Upper lobe of left lung (tissue), 6 donors: ENCODE measurements at regions not wholly inside any gene's neighbourhood (a gene's known extent, or its start where the extent isn't known, plus 50 kb on each side); places are given as distances from the start of the nearest gene placed in this dataset.
A peak's percentile ranks its signal among the peaks of the same experiment; 100 is the strongest.

ENCODE experiments used
- ATAC-seq, 2 donors: fragments of 200-7000 bp; cut with Tn5 transposase; one replicate each; pipeline ENCODE4 v1.9.1; 2022; ENCODE audit warnings: mild to moderate bottlenecking in 2 of 2, moderate library complexity in 2 of 2; ENCODE audit not compliant: low FRiP score in 2 of 2
- DNase-seq, 2 donors: peaks; one replicate each; pipeline ENCODE4 v3.0.0-alpha.2; 2019 to 2020
- H3K27ac ChIP-seq, 4 donors: fragments of 200-600 bp; sonication (generic); one replicate each; pipeline ENCODE4 v1.5.1; 2016 to 2019
- H3K27me3 ChIP-seq, 4 donors: fragments of 200-600 bp; sonication (generic); one replicate each; pipeline ENCODE4 v1.5.1; 2017 to 2019
- H3K36me3 ChIP-seq, 4 donors: fragments of 200-600 bp; sonication (generic); one replicate each; pipeline ENCODE4 v1.5.1; 2016 to 2019
- H3K4me1 ChIP-seq, 4 donors: fragments of 200-600 bp; sonication (generic); one replicate each; pipeline ENCODE4 v1.5.1; 2018 to 2019
- H3K4me3 ChIP-seq, 4 donors: fragments of 200-600 bp; sonication (generic); one replicate each; pipeline ENCODE4 v1.5.1; 2017 to 2019; ENCODE audit warnings: mild to moderate bottlenecking in 2 of 4, moderate library complexity in 1 of 4
- H3K9me3 ChIP-seq, 4 donors: fragments of 200-600 bp; sonication (generic); one replicate each; pipeline ENCODE4 v1.5.1; 2018 to 2019
- EP300 ChIP-seq, 4 donors: sonication (generic); formaldehyde crosslinking; IDR thresholded peaks; one replicate each; pipeline ENCODE4 v1.5.1; 2017; ENCODE audit warnings: antibody characterized with exemption in 4 of 4, control low read depth in 2 of 4
- POLR2A ChIP-seq, 4 donors: fragments of 450-650 bp; IDR thresholded peaks; one replicate each; pipeline ENCODE4 v1.5.1; 2016 to 2017; ENCODE audit warnings: antibody characterized with exemption in 4 of 4, mild to moderate bottlenecking in 2 of 4
- POLR2AphosphoS5 ChIP-seq, 2 donors: sonication (generic); formaldehyde crosslinking; IDR thresholded peaks; one replicate each; pipeline ENCODE4 v1.5.1; 2017; ENCODE audit warnings: antibody characterized with exemption in 2 of 2
- WGBS, 2 donors: methylation state at CpG; one replicate each; pipeline ENCODE4 v1.1.5; 2017 to 2018; 5-methylcytosine and 5-hydroxymethylcytosine counted together
- TF ChIP-seq, protein P1 (sequence below), 6 experiments: fragments of 450-650 bp in 4 of 6; fragments of 200-600 bp in 2 of 6; sonication (generic) in 2 of 6; IDR thresholded peaks; one replicate each; pipeline ENCODE4 v1.5.1; 2016 to 2019; ENCODE audit warnings: antibody characterized with exemption in 6 of 6
- donor health status: DM: no; HTN: no; CAD: no; lungs with moderate emphysema.
- donor health status: DM: no; HTN: yes; CAD: no; lungs with severe emphysema.

DNA sequence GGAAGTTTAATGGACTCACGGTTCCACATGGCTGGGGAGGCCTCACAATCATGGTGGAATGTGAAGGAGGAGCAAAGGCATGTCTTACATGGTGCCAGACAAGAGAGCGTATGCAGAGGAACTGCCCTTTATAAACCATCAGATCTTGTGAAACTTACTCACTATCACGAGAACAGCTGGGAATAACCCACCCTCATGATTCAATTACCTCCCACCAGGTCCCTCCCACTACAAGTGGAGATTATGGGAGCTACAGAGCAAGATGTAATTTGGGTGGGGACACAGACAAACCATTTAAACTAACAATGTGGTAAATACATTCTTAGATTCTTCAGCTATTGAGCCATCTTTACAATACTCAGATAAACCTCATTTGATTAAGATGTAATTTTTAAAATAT is 176.1 kb downstream of the SH3BP4 start:
- Histone ChIP-seq H3K27ac (no peak overlapping the region), H3K4me3 (no peak overlapping the region), H3K27me3 (no peaks in the 10 kb centered on the region), H3K9me3 (no peaks in the 10 kb centered on the region), H3K4me1 (no peaks in the 10 kb centered on the region), H3K36me3 (no peaks in the 10 kb centered on the region)
- 84 to 93% methylated on average over 3 of the region's 3 CpGs for WGBS, 2 donors
- no peak for DNase-seq
- TF ChIP-seq POLR2AphosphoS5 (IDR thresholded peaks at IDR 0.05) (no peak), EP300 (IDR thresholded peaks at IDR 0.05) (no peak), POLR2A (IDR thresholded peaks at IDR 0.05) (no peak)
- TF ChIP-seq, protein P1, sequence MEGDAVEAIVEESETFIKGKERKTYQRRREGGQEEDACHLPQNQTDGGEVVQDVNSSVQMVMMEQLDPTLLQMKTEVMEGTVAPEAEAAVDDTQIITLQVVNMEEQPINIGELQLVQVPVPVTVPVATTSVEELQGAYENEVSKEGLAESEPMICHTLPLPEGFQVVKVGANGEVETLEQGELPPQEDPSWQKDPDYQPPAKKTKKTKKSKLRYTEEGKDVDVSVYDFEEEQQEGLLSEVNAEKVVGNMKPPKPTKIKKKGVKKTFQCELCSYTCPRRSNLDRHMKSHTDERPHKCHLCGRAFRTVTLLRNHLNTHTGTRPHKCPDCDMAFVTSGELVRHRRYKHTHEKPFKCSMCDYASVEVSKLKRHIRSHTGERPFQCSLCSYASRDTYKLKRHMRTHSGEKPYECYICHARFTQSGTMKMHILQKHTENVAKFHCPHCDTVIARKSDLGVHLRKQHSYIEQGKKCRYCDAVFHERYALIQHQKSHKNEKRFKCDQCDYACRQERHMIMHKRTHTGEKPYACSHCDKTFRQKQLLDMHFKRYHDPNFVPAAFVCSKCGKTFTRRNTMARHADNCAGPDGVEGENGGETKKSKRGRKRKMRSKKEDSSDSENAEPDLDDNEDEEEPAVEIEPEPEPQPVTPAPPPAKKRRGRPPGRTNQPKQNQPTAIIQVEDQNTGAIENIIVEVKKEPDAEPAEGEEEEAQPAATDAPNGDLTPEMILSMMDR (IDR thresholded peaks at IDR 0.05), result no peak
- no peak for ATAC-seq

DNA sequence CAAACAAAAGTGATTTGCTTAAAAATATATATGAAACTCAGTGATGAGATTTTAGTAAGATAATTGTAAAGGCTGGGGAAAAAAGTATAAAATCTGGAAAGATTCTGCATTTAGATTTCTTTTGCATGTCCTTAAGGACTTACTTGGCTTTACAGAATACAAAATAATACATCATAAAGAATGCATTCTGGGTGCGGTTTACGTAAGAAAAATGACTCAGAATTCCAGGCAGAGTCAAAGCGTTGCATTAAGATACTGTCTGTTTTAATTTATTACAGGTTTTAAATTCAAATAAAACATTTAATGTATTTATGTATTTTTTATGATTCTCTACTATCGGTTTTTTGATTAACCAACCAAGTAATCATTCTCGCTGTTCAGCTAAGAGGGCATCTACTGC is 178.0 kb downstream of the SH3BP4 start:
- H3K27ac ChIP-seq, result no peak overlapping the region
- 92 to 94% methylated on average over 5 of the region's 5 CpGs for WGBS, 2 donors
- H3K4me3 ChIP-seq, result no peak overlapping the region
- H3K4me1 ChIP-seq, result peaks cover 0 to 10% (median 0%) of the 10 kb centered on the region in 4 donors
- ATAC-seq (no peak), DNase-seq (no peak)
- H3K36me3 ChIP-seq, result no peaks in the 10 kb centered on the region
- H3K27me3 ChIP-seq, result no peaks in the 10 kb centered on the region
- TF ChIP-seq EP300 (IDR thresholded peaks at IDR 0.05), result no peak
- TF ChIP-seq, protein P1 (IDR thresholded peaks at IDR 0.05), result no peak
- TF ChIP-seq POLR2AphosphoS5 (IDR thresholded peaks at IDR 0.05), result no peak
- TF ChIP-seq POLR2A (IDR thresholded peaks at IDR 0.05), result no peak
- H3K9me3 ChIP-seq, result no peaks in the 10 kb centered on the region

DNA sequence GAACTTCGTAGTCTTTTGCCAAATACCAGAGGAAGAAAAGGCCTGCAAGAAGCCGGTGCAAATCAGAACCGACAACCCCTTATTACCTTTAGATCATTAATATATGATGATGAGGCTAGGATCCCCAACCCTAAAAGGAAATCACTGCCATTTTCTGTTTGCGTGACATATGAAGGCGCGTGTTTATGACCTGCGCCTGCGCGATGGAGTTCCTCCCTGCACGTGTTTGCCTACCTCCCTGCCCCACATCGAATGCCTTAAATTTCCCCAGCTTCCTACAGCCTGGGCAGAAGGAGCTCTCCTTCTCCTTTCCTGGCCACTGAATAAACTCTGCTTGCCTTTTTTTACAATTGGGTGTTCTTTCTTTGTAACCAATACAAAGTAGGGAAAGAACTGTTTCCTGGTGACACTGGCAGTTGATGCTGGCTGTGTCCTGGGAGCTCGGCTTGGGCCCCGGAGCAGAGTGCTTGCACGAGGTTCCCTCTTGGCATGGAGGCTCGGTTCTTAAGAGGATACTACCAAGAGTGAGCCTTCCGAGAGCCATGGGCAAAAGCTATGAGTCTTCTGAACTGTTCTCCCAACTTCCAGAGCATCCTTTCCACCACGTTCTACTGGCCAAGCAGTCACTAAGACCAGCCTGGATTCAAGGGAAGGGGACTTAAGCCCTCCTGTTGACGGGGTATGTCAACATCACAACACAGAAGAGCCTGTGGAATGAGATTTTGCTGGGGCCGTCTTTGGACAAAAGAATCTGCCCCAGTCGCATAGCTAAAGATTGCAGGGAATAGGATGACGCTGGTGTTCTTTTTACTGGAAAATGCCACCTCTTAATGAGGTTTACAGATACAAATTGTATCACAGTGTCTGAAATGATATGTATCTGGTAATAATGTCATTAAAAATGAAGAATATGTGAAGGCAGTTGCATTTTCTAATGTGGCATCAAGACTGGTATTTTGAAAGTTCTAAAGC is 179.8 kb downstream of the SH3BP4 start:
- no peak for TF ChIP-seq POLR2AphosphoS5 (IDR thresholded peaks at IDR 0.05)
- no peaks in the 10 kb centered on the region for H3K9me3 ChIP-seq
- peaks cover 0 to 10% (median 0%) of the 10 kb centered on the region in 4 donors for H3K4me1 ChIP-seq
- H3K4me3 ChIP-seq, result no peak overlapping the region
- H3K36me3 ChIP-seq, result no peaks in the 10 kb centered on the region
- ATAC-seq (no peak), DNase-seq (peak in 1 of 2 donors; percentile 17)
- 92 to 93% methylated on average over 21 of the region's 21 CpGs for WGBS, 2 donors
- no peaks in the 10 kb centered on the region for H3K27me3 ChIP-seq
- H3K27ac ChIP-seq, result no peak overlapping the region

DNA sequence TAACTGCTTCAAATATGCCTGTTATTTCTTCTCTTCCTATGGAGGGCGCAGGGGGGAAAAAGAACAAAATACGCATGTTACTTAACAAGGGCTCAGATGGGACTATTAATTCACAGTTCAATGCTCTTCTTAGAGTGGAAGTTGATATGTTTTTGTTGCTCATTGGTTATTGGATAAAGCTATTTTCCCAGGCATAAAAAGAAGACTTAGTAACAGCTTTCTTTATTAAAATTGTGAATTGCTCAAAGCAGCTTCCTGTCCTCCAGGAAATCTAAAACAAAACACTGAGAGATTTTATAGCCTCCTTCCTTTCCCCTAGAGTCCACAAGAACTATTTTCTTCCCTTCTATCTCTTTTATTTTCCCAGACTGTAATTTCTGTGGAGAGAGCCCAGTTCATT is 180.8 kb downstream of the SH3BP4 start:
- no peaks in the 10 kb centered on the region for H3K36me3 ChIP-seq
- no peaks in the 10 kb centered on the region for H3K9me3 ChIP-seq
- no peak overlapping the region for H3K27ac ChIP-seq
- 92 to 96% methylated on average over 2 of the region's 2 CpGs for WGBS, 2 donors
- H3K4me1 ChIP-seq, result peaks cover 0 to 10% (median 0%) of the 10 kb centered on the region in 4 donors
- no peaks in the 10 kb centered on the region for H3K27me3 ChIP-seq
- no peak for DNase-seq
- no peak overlapping the region for H3K4me3 ChIP-seq
- no peak for TF ChIP-seq POLR2AphosphoS5 (IDR thresholded peaks at IDR 0.05)
- no peak for TF ChIP-seq EP300 (IDR thresholded peaks at IDR 0.05)
- no peak for ATAC-seq

DNA sequence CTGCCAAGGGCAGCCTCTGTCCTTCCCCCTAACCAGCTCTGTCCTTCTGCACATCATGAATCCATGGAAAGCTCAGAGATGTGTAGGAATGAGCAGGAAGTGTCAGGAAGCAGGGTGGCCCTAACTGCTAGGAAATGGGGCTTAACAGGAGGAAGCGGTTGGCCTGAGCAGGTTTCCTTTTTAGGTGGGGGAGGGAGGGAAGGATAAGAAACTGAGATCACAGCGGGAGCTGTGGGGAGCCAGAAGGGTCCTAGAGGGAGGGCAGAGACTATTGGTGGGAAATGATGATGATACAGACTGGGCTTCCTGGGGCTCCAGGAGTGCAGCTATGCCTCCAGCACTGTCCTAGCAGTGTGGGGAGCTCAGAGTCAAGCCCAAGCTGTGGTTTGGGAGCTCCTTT is 182.0 kb downstream of the SH3BP4 start:
- TF ChIP-seq, protein P1 (IDR thresholded peaks at IDR 0.05), result no peak
- TF ChIP-seq POLR2A (IDR thresholded peaks at IDR 0.05), result no peak
- WGBS, 2 donors, result 38 to 50% methylated on average over 2 of the region's 2 CpGs
- Histone ChIP-seq H3K4me3 (no peak overlapping the region), H3K9me3 (no peaks in the 10 kb centered on the region), H3K36me3 (no peaks in the 10 kb centered on the region), H3K27me3 (no peaks in the 10 kb centered on the region), H3K27ac (no peak overlapping the region), H3K4me1 (peaks cover 0 to 10% (median 0%) of the 10 kb centered on the region in 4 donors)
- no peak for DNase-seq
- ATAC-seq, result no peak

DNA sequence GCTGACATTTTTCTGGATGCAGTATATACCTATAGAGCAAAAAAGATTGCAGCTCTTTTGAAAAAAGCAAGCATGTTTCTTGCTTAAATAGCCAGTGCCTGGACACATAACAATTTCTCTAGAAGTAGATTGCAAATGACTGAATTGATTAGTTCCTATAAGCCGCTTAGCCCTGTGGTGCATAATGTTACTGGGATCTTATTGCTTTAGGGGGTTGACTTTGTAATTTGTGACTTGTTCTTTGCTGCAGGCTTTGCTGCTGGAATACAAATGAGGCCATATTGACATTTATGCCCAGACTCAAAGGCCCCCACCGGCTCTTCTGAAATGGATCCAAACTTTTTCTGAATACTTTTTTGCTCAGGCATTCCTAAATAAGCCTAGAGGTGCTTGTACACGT is 182.6 kb downstream of the SH3BP4 start:
- H3K4me3 ChIP-seq, result no peak overlapping the region
- H3K9me3 ChIP-seq, result no peaks in the 10 kb centered on the region
- no peaks in the 10 kb centered on the region for H3K36me3 ChIP-seq
- no peak for TF ChIP-seq EP300 (IDR thresholded peaks at IDR 0.05)
- no peak for TF ChIP-seq POLR2AphosphoS5 (IDR thresholded peaks at IDR 0.05)
- TF ChIP-seq, protein P1 (IDR thresholded peaks at IDR 0.05), result no peak
- TF ChIP-seq POLR2A (IDR thresholded peaks at IDR 0.05), result no peak
- 82% methylated on average over 3 of the region's 3 CpGs for WGBS, 2 donors
- ATAC-seq (no peak), DNase-seq (no peak)
- peaks cover 0 to 10% (median 0%) of the 10 kb centered on the region in 4 donors for H3K4me1 ChIP-seq
- no peaks in the 10 kb centered on the region for H3K27me3 ChIP-seq
- no peak overlapping the region for H3K27ac ChIP-seq
